ENCODE measurements at regions not wholly inside any gene's neighbourhood (a gene's known extent, or its start where the extent isn't known, plus 50 kb on each side); places are given as distances from the start of the nearest gene placed in this dataset.

DNA sequence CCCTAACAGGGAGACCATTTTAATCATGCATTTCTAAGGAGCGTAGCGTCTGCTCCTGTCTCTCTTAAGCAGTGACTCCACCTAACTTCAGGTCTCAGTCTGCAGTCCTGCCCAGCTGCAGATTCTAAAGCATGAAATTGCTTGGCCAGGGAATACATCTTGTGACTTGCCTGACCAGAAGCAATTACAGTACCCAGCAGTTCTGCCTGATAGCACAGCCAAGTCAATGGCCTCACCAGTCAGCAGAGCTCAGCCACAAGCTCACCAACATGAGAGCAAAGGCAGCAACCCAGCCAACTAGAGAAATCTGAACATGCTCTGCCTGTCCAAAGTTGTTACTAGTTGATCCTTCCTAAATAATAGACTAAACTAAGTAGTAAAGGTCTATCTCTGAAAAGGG lies 2011.9 kb upstream of the PCDH10 start:
- TF ChIP-seq, protein P1, sequence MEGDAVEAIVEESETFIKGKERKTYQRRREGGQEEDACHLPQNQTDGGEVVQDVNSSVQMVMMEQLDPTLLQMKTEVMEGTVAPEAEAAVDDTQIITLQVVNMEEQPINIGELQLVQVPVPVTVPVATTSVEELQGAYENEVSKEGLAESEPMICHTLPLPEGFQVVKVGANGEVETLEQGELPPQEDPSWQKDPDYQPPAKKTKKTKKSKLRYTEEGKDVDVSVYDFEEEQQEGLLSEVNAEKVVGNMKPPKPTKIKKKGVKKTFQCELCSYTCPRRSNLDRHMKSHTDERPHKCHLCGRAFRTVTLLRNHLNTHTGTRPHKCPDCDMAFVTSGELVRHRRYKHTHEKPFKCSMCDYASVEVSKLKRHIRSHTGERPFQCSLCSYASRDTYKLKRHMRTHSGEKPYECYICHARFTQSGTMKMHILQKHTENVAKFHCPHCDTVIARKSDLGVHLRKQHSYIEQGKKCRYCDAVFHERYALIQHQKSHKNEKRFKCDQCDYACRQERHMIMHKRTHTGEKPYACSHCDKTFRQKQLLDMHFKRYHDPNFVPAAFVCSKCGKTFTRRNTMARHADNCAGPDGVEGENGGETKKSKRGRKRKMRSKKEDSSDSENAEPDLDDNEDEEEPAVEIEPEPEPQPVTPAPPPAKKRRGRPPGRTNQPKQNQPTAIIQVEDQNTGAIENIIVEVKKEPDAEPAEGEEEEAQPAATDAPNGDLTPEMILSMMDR (IDR thresholded peaks at IDR 0.05; ENCODE audit: insufficient read depth, low read length, poor library complexity, severe bottlenecking), result no peak
- no peak overlapping the region for H3K4me3 ChIP-seq (replicated peaks; ENCODE audit: low read depth, low read length)
- H3K36me3 ChIP-seq (ENCODE audit: control insufficient read depth, insufficient read depth, low read length), result no peaks in the 10 kb centered on the region
- no peak for DNase-seq (ENCODE audit: extremely low read depth, insufficient read length)
- no peaks in the 10 kb centered on the region for H3K27me3 ChIP-seq (replicated peaks; ENCODE audit: control insufficient read depth, insufficient read depth, low read length)

DNA sequence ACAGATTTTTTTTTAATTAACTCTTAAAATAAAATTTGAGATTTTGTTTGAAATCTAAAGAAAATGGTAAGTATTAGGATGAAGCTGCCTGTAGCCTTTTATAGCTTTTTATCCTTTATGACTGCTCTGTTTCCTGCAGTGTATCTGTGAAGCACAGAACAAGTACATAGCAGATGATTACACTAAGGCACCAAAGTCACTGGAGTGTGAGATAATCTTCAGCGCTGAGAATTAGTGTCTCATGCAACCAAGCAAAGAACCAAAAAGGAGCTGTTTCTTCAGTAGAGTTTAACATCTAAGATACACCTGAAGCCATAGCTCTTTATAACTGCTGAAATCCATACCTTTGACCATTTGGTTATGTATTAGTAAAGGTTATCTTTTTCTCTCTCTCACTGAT lies 1989.8 kb upstream of the PCDH10 start:
- TF ChIP-seq, protein P1 (IDR thresholded peaks at IDR 0.05; ENCODE audit: insufficient read depth, low read length, poor library complexity, severe bottlenecking), result no peak
- no peak overlapping the region for H3K4me3 ChIP-seq (replicated peaks; ENCODE audit: low read depth, low read length)
- H3K27me3 ChIP-seq (replicated peaks; ENCODE audit: control insufficient read depth, insufficient read depth, low read length), result no peaks in the 10 kb centered on the region
- no peak for DNase-seq (ENCODE audit: extremely low read depth, insufficient read length)
- no peaks in the 10 kb centered on the region for H3K36me3 ChIP-seq (ENCODE audit: control insufficient read depth, insufficient read depth, low read length)

DNA sequence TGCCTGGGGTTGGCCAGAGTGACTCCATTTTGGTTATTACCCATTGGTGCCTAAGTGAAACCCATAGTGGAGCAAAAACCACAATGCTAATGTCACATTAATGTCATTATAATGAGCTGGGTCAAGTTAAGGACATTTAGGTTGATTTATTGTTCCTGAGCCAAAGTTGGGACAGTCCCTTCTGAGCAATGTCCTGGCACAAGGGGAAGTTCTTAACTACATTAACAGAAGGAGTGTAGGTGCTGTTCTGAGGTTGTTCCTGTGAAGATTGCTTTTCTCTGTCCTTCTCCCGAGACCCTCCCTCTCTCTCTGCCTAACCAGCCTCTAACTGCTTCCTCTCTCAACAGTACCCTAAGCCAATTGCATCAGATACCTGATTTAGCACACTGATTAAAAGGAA lies 1956.8 kb upstream of the PCDH10 start:
- no peak for DNase-seq (ENCODE audit: extremely low read depth, insufficient read length)
- no peak overlapping the region for H3K4me3 ChIP-seq (replicated peaks; ENCODE audit: low read depth, low read length)
- TF ChIP-seq, protein P1 (IDR thresholded peaks at IDR 0.05; ENCODE audit: insufficient read depth, low read length, poor library complexity, severe bottlenecking), result no peak
- H3K27me3 ChIP-seq (replicated peaks; ENCODE audit: control insufficient read depth, insufficient read depth, low read length), result no peaks in the 10 kb centered on the region
- no peaks in the 10 kb centered on the region for H3K36me3 ChIP-seq (ENCODE audit: control insufficient read depth, insufficient read depth, low read length)

DNA sequence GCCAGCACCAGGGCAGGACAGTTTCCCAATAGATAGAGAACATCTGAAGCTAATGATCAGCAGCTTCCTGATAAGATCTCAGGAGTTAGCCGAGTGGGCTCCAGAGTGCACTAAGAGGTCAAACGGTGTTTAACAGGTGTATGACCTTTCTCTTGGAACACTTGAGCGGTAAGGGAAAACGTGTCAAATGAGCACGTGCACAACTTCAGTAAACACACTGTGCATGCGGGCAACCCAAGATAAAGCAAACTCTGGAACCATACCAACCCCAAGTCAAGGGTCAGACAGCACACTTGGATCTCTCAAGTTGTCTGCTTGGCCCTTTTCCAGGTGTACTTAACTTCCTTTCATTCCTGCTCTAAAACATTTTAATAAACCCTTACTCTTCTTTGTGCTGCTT lies 1941.5 kb upstream of the PCDH10 start:
- TF ChIP-seq, protein P1 (IDR thresholded peaks at IDR 0.05; ENCODE audit: insufficient read depth, low read length, poor library complexity, severe bottlenecking), result no peak
- DNase-seq (ENCODE audit: extremely low read depth, insufficient read length), result no peak

DNA sequence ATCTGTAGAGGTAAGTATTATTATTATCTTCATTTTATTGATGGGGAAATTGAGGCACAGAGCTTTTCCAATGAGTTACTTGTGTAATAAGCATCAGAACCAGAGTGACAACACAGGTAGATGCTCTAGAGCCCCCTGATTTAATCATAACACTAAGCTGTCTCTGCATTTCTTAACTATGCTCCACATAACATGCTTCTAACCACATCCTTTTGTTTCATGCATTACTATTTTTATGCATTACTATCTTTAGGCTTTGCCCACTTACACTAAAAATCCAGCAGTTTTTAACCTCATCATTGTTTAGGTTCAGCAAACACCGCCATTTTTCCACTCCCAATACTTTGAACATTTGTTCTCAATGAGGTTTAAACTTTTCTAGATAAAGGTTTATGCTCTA lies 1900.8 kb upstream of the PCDH10 start:
- no peak overlapping the region for H3K4me3 ChIP-seq (replicated peaks; ENCODE audit: low read depth, low read length)
- DNase-seq (ENCODE audit: extremely low read depth, insufficient read length), result no peak
- no peaks in the 10 kb centered on the region for H3K36me3 ChIP-seq (ENCODE audit: control insufficient read depth, insufficient read depth, low read length)
- H3K27me3 ChIP-seq (replicated peaks; ENCODE audit: control insufficient read depth, insufficient read depth, low read length), result no peaks in the 10 kb centered on the region
- TF ChIP-seq, protein P1 (IDR thresholded peaks at IDR 0.05; ENCODE audit: insufficient read depth, low read length, poor library complexity, severe bottlenecking), result no peak

More for the DNA sequence above, 1941.5 kb upstream of the PCDH10 start:
- Histone ChIP-seq H3K27me3 (replicated peaks; ENCODE audit: control insufficient read depth, insufficient read depth, low read length) (no peaks in the 10 kb centered on the region), H3K36me3 (ENCODE audit: control insufficient read depth, insufficient read depth, low read length) (no peaks in the 10 kb centered on the region), H3K4me3 (replicated peaks; ENCODE audit: low read depth, low read length) (no peak overlapping the region)

DNA sequence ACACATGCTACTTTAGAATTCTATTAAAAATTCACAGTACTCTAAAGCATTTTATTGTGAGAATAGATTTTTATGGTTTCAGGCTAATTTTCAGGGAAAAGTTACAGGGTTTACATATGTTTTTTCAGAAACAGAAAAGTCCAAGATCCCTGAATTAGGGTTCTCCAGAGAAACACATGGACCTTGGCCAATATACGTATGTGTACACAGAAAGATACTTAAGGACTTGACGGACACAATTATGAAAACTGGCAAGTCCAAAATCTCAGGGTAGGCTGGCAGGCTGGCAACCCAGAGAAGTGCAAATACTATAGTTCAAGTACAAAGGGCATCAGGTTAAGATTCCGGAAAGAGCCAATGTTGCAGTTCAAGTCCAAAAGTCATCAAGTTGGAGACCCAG lies 1897.8 kb upstream of the PCDH10 start:
- TF ChIP-seq, protein P1 (IDR thresholded peaks at IDR 0.05; ENCODE audit: insufficient read depth, low read length, poor library complexity, severe bottlenecking), result no peak
- no peak for DNase-seq (ENCODE audit: extremely low read depth, insufficient read length)
- Histone ChIP-seq H3K36me3 (ENCODE audit: control insufficient read depth, insufficient read depth, low read length) (no peaks in the 10 kb centered on the region), H3K27me3 (replicated peaks; ENCODE audit: control insufficient read depth, insufficient read depth, low read length) (no peaks in the 10 kb centered on the region), H3K4me3 (replicated peaks; ENCODE audit: low read depth, low read length) (no peak overlapping the region)
